HFFc6 (cell line): ENCODE measurements at regions not wholly inside any gene's neighbourhood (a gene's known extent, or its start where the extent isn't known, plus 50 kb on each side); places are given as distances from the start of the nearest gene placed in this dataset.
A peak's percentile ranks its signal among the peaks of the same experiment; 100 is the strongest.

Source experiments
- DNase-seq: peaks from one replicate; pipeline ENCODE4 v3.0.0-alpha.2; 2018
- H3K27ac Mint-ChIP-seq: 2 replicates; pipeline ENCODE4 v1.8.0; 2020; ENCODE audit warnings: mild to moderate bottlenecking, mixed read lengths
- H3K27me3 Mint-ChIP-seq: 2 replicates; pipeline ENCODE4 v1.8.0; 2021; ENCODE audit warnings: mild to moderate bottlenecking, moderate library complexity, mixed read lengths; ENCODE audit not compliant: insufficient read depth
- H3K36me3 Mint-ChIP-seq: 2 replicates; pipeline ENCODE4 v1.8.0; 2021; ENCODE audit warnings: low read depth, mixed read lengths
- H3K4me1 Mint-ChIP-seq: 2 replicates; pipeline ENCODE4 v1.8.0; 2020; ENCODE audit warnings: low read depth, mixed read lengths
- H3K4me3 Mint-ChIP-seq: 2 replicates; pipeline ENCODE4 v1.8.0; 2020; ENCODE audit warnings: mild to moderate bottlenecking, moderate library complexity, mixed read lengths
- H3K9me3 Mint-ChIP-seq: 2 replicates; pipeline ENCODE4 v1.8.0; 2020; ENCODE audit warnings: mild to moderate bottlenecking, mixed read lengths
- TF ChIP-seq, protein P1 (sequence below): fragments of 200-600 bp; sonication (generic); IDR thresholded peaks from 2 replicates; pipeline ENCODE4 v1.5.0; 2021; ENCODE audit warnings: antibody characterized with exemption, mild to moderate bottlenecking

GRCh38 chr19:29016926-29017760, 195.8 kb downstream of the UQCRFS1 start:
- Mint-ChIP-seq H3K27me3 (peaks cover 40% of the 10 kb centered on the region), H3K36me3 (no peaks in the 10 kb centered on the region), H3K4me3 (no peak overlapping the region), H3K9me3 (no peaks in the 10 kb centered on the region), H3K4me1 (no peaks in the 10 kb centered on the region), H3K27ac (no peak overlapping the region)
- TF ChIP-seq, protein P1, sequence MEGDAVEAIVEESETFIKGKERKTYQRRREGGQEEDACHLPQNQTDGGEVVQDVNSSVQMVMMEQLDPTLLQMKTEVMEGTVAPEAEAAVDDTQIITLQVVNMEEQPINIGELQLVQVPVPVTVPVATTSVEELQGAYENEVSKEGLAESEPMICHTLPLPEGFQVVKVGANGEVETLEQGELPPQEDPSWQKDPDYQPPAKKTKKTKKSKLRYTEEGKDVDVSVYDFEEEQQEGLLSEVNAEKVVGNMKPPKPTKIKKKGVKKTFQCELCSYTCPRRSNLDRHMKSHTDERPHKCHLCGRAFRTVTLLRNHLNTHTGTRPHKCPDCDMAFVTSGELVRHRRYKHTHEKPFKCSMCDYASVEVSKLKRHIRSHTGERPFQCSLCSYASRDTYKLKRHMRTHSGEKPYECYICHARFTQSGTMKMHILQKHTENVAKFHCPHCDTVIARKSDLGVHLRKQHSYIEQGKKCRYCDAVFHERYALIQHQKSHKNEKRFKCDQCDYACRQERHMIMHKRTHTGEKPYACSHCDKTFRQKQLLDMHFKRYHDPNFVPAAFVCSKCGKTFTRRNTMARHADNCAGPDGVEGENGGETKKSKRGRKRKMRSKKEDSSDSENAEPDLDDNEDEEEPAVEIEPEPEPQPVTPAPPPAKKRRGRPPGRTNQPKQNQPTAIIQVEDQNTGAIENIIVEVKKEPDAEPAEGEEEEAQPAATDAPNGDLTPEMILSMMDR, result no peak
- DNase-seq, result no peak

DNA sequence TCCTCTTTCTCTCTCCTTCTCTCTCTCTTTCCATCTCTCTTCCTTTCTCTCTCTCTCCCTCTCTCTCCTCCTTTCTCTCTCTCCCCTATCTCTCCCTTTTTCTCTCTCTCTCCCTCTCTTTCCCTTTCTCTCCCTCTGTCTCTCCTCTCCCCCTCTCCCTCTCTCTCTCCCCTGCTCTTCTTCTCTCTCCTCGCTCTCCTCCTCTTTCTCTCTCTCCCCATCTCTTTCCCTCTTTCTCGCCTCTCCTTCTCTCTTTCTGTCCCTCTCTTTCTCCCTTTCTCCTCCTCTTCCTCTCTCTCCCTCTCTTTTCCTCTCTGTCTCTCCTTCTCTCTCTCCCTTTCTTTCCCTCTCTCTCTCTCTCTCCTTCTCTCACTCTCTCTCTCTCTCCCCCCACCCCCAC, 196.6 kb downstream of the UQCRFS1 start:
- no peak for DNase-seq
- Mint-ChIP-seq H3K4me1 (no peaks in the 10 kb centered on the region), H3K9me3 (no peaks in the 10 kb centered on the region), H3K27ac (no peak overlapping the region), H3K36me3 (no peaks in the 10 kb centered on the region), H3K4me3 (no peak overlapping the region), H3K27me3 (peaks cover 38% of the 10 kb centered on the region)
- TF ChIP-seq, protein P1, result no peak

- no peaks in the 10 kb centered on the region for H3K9me3 Mint-ChIP-seq
- no peak for DNase-seq
- TF ChIP-seq, protein P1, result no peak
- peaks cover 34% of the 10 kb centered on the region for H3K27me3 Mint-ChIP-seq
- no peaks in the 10 kb centered on the region for H3K4me1 Mint-ChIP-seq
- H3K27ac Mint-ChIP-seq, result no peak overlapping the region
- H3K36me3 Mint-ChIP-seq, result no peaks in the 10 kb centered on the region
- no peak overlapping the region for H3K4me3 Mint-ChIP-seq
Measured at GRCh38 chr19:29015569-29015968, 197.4 kb downstream of the UQCRFS1 start.

DNA sequence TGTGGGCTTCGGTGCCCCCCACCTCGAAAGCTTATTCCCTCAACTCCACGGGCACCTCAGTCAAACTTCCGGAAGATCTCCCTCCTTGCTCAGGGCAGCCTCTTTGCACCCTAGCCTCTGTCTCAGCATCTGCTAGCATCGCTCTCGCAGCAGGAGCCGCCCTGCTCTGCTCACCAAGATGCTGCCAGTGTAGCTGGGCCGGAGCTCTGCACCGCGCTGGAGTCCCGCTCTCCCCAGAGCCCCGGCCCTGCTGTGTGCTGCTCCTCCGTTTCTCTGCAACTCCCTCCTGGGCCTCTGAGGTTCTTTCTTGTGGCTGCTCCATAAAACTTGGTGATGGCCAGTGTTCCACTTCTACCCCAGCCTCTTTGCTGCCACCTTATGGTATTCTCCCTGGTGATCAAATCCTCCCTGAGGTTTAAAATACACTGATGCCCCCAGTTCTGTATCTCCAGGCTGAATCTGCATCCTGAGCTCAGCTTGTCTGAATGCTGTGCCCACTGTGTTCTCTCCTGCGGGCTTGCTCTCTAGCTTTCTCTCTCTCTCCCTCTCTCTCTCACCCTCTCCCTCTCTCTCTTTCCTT, 198.0 kb downstream of the UQCRFS1 start:
- Mint-ChIP-seq H3K4me3 (no peak overlapping the region), H3K9me3 (no peaks in the 10 kb centered on the region), H3K27me3 (peaks cover 34% of the 10 kb centered on the region), H3K4me1 (no peaks in the 10 kb centered on the region), H3K27ac (no peak overlapping the region), H3K36me3 (no peaks in the 10 kb centered on the region)
- TF ChIP-seq, protein P1, result peak; percentile 36
- DNase-seq, result peak; percentile 2

- H3K27ac Mint-ChIP-seq, result no peak overlapping the region
- H3K9me3 Mint-ChIP-seq, result no peaks in the 10 kb centered on the region
- no peak overlapping the region for H3K4me3 Mint-ChIP-seq
- H3K4me1 Mint-ChIP-seq, result no peaks in the 10 kb centered on the region
- DNase-seq, result no peak
- TF ChIP-seq, protein P1, result no peak
- peaks cover 33% of the 10 kb centered on the region for H3K27me3 Mint-ChIP-seq
- H3K36me3 Mint-ChIP-seq, result no peaks in the 10 kb centered on the region
Measured at GRCh38 chr19:29013988-29014387, 199.0 kb downstream of the UQCRFS1 start.
